ENCODE measurements at regions not wholly inside any gene's neighbourhood (a gene's known extent, or its start where the extent isn't known, plus 50 kb on each side); places are given as distances from the start of the nearest gene placed in this dataset.

DNA sequence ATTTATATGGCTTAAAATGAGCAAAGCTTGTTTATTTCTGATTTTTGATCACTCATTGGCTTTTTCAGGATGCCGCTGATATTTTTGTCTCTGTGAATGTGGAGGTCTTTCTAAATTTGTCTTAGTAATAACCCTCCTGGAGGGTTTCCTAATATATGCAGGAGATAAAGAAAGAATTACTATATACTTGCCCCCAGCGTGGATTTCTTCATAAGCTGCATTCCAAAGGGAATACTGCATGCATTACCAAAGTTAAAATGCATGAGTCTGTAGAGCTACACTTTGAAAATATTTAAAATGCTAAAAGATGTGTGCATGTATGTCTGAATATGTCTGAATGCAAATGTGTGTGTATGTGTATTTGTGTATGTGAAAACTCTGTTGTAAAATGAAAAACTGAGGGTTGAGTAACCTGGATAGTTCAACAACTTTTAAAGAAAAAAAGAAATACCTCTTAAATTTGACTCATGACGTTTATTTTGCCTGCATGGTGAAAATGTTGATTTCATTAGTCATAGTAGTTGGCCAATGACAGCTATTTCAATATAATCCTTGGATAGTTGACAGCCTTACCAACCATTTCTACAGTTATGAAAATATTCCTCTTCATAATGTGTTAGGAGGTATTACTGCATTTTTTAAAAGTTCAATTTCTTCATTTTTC is 113.2 kb upstream of the ZNF827 start:
- POLR2A ChIA-PET: no interaction called here
- TF ChIP-seq, protein P1, sequence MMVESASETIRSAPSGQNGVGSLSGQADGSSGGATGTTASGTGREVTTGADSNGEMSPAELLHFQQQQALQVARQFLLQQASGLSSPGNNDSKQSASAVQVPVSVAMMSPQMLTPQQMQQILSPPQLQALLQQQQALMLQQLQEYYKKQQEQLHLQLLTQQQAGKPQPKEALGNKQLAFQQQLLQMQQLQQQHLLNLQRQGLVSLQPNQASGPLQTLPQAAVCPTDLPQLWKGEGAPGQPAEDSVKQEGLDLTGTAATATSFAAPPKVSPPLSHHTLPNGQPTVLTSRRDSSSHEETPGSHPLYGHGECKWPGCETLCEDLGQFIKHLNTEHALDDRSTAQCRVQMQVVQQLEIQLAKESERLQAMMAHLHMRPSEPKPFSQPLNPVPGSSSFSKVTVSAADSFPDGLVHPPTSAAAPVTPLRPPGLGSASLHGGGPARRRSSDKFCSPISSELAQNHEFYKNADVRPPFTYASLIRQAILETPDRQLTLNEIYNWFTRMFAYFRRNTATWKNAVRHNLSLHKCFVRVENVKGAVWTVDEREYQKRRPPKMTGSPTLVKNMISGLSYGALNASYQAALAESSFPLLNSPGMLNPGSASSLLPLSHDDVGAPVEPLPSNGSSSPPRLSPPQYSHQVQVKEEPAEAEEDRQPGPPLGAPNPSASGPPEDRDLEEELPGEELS (CRISPR knock-in tag; IDR thresholded peaks at IDR 0.05): no peak
- TF ChIP-seq PRRX2 (CRISPR knock-in tag; IDR thresholded peaks at IDR 0.05) (no peak), ZNF423 (CRISPR knock-in tag; IDR thresholded peaks at IDR 0.05) (no peak), ZNF396 (CRISPR knock-in tag; IDR thresholded peaks at IDR 0.05; ENCODE audit: borderline replicate concordance) (no peak), ESRRA (CRISPR knock-in tag; IDR thresholded peaks at IDR 0.05; ENCODE audit: borderline replicate concordance) (no peak), E2F4 (CRISPR knock-in tag; IDR thresholded peaks at IDR 0.05; ENCODE audit: borderline replicate concordance, low read depth) (no peak), ZNF317 (CRISPR knock-in tag; IDR thresholded peaks at IDR 0.05; ENCODE audit: borderline replicate concordance, low read depth) (no peak), ZSCAN18 (CRISPR knock-in tag; IDR thresholded peaks at IDR 0.05) (no peak)
- TF ChIP-seq, protein P2, sequence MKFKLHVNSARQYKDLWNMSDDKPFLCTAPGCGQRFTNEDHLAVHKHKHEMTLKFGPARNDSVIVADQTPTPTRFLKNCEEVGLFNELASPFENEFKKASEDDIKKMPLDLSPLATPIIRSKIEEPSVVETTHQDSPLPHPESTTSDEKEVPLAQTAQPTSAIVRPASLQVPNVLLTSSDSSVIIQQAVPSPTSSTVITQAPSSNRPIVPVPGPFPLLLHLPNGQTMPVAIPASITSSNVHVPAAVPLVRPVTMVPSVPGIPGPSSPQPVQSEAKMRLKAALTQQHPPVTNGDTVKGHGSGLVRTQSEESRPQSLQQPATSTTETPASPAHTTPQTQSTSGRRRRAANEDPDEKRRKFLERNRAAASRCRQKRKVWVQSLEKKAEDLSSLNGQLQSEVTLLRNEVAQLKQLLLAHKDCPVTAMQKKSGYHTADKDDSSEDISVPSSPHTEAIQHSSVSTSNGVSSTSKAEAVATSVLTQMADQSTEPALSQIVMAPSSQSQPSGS (CRISPR knock-in tag; IDR thresholded peaks at IDR 0.05; ENCODE audit: borderline replicate concordance, low read depth): no peak
- TF ChIP-seq, protein P3, sequence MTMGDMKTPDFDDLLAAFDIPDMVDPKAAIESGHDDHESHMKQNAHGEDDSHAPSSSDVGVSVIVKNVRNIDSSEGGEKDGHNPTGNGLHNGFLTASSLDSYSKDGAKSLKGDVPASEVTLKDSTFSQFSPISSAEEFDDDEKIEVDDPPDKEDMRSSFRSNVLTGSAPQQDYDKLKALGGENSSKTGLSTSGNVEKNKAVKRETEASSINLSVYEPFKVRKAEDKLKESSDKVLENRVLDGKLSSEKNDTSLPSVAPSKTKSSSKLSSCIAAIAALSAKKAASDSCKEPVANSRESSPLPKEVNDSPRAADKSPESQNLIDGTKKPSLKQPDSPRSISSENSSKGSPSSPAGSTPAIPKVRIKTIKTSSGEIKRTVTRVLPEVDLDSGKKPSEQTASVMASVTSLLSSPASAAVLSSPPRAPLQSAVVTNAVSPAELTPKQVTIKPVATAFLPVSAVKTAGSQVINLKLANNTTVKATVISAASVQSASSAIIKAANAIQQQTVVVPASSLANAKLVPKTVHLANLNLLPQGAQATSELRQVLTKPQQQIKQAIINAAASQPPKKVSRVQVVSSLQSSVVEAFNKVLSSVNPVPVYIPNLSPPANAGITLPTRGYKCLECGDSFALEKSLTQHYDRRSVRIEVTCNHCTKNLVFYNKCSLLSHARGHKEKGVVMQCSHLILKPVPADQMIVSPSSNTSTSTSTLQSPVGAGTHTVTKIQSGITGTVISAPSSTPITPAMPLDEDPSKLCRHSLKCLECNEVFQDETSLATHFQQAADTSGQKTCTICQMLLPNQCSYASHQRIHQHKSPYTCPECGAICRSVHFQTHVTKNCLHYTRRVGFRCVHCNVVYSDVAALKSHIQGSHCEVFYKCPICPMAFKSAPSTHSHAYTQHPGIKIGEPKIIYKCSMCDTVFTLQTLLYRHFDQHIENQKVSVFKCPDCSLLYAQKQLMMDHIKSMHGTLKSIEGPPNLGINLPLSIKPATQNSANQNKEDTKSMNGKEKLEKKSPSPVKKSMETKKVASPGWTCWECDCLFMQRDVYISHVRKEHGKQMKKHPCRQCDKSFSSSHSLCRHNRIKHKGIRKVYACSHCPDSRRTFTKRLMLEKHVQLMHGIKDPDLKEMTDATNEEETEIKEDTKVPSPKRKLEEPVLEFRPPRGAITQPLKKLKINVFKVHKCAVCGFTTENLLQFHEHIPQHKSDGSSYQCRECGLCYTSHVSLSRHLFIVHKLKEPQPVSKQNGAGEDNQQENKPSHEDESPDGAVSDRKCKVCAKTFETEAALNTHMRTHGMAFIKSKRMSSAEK (CRISPR knock-in tag; IDR thresholded peaks at IDR 0.05; ENCODE audit: borderline replicate concordance): no peak
- TF ChIP-seq, protein P4, sequence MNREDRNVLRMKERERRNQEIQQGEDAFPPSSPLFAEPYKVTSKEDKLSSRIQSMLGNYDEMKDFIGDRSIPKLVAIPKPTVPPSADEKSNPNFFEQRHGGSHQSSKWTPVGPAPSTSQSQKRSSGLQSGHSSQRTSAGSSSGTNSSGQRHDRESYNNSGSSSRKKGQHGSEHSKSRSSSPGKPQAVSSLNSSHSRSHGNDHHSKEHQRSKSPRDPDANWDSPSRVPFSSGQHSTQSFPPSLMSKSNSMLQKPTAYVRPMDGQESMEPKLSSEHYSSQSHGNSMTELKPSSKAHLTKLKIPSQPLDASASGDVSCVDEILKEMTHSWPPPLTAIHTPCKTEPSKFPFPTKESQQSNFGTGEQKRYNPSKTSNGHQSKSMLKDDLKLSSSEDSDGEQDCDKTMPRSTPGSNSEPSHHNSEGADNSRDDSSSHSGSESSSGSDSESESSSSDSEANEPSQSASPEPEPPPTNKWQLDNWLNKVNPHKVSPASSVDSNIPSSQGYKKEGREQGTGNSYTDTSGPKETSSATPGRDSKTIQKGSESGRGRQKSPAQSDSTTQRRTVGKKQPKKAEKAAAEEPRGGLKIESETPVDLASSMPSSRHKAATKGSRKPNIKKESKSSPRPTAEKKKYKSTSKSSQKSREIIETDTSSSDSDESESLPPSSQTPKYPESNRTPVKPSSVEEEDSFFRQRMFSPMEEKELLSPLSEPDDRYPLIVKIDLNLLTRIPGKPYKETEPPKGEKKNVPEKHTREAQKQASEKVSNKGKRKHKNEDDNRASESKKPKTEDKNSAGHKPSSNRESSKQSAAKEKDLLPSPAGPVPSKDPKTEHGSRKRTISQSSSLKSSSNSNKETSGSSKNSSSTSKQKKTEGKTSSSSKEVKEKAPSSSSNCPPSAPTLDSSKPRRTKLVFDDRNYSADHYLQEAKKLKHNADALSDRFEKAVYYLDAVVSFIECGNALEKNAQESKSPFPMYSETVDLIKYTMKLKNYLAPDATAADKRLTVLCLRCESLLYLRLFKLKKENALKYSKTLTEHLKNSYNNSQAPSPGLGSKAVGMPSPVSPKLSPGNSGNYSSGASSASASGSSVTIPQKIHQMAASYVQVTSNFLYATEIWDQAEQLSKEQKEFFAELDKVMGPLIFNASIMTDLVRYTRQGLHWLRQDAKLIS (CRISPR knock-in tag; IDR thresholded peaks at IDR 0.05; ENCODE audit: borderline replicate concordance): no peak
- H3K9me3 Mint-ChIP-seq: peaks cover 27% of the 10 kb centered on the region
- no peak overlapping the region for H3K27ac Mint-ChIP-seq
- peaks cover 15% of the 10 kb centered on the region for H3K4me1 Mint-ChIP-seq
- CTCF ChIA-PET: interaction anchor here (1.1 kb wide), 1 partner anchor 19 kb away, joined by 4 read pairs; no protein-coding TSS in a partner anchor
- ATAC-seq: no peak
- no peaks in the 10 kb centered on the region; the same call in 1 of the 2 replicates for H3K27me3 Mint-ChIP-seq (ENCODE audit: low read depth)
- H3K4me3 Mint-ChIP-seq: no peak overlapping the region
- H3K36me3 Mint-ChIP-seq: peaks cover 20% of the 10 kb centered on the region
- DNase-seq (ENCODE audit: low spot score): no peak

Measured in WTC11 (cell line).